Suppressor macrophage (primary cell): ENCODE measurements at regions not wholly inside any gene's neighbourhood (a gene's known extent, or its start where the extent isn't known, plus 50 kb on each side); places are given as distances from the start of the nearest gene placed in this dataset.

ENCODE experiments used
- DNase-seq, 4 experiments: peaks; one replicate each; pipeline ENCODE4 v3.0.0-alpha.2; 2020 to 2022

- DNase-seq: no peak
Observed at GRCh38 chr14:22095860-22096513, 422.4 kb upstream of the OR4E1 start.

- DNase-seq: no peak
Observed at GRCh38 chr14:22089940-22090339, 416.3 kb upstream of the OR4E1 start.

DNA sequence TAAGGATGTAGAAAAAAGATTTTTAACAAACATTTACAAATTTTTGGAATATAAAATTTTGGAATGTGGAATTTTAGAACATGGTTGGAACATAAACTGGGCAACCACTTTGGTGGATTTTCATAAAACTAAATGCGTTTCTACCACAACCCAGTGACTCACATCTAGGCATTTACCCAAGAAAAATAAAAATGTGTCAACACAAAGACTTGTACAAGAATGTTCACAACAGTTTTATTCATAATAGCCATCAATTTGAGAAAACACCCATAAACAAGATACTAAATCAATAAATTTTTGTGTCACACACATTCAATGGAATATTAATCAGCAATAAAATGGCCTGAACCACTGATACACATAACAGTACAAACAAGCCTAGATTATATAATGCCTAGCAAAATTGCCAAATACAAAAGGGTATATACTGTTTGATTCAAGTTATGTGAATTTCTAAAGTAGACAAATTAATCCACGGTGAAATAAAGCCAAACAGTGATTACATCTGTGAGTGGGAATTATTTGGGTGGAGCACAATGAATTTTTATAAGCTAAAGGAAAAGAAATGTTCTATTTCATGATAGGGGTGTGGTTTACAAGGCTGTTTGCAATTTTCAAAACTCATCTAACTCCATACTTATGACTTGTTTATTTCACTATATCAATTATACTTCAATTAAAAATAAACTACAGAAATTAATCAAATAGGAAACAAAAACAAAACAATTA lies 415.2 kb upstream of the OR4E1 start:
- DNase-seq: no peak

GRCh38 chr14:22086131-22086530 lies 412.5 kb upstream of the OR4E1 start:
- no peak for DNase-seq

- DNase-seq: peak; percentile 61 to 81 (median 68)
Observed at GRCh38 chr14:22084393-22085281, 411.0 kb upstream of the OR4E1 start.

- DNase-seq: no peak
Observed at GRCh38 chr14:22081337-22081736, 407.7 kb upstream of the OR4E1 start.

GRCh38 chr14:22079766-22080165 lies 406.1 kb upstream of the OR4E1 start:
- no peak for DNase-seq

DNA sequence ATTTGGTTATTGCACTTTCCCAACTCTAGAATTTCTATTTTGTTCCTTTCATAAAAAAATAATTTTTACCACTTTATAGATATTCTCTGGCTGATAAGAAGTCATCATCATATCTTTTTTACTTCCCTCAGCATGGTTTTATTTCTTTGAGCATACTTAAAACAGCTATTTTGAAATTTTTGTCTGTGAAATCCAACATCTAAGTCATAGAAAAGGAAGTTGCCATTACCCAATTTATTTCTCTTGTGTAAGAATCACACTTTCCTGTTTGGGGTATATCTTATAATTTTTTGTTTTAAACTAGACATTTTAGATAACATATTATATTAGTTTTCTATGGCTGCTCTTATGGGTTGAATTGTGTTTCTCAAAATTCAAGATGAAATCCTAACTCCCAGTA lies 400.2 kb upstream of the OR4E1 start:
- DNase-seq: peak in 2 of 4 experiments; percentile 43 to 58

- DNase-seq: peak in 3 of 4 experiments; percentile 4 to 36 (median 31)
Observed at GRCh38 chr14:22071006-22071405, 397.4 kb upstream of the OR4E1 start.

DNA sequence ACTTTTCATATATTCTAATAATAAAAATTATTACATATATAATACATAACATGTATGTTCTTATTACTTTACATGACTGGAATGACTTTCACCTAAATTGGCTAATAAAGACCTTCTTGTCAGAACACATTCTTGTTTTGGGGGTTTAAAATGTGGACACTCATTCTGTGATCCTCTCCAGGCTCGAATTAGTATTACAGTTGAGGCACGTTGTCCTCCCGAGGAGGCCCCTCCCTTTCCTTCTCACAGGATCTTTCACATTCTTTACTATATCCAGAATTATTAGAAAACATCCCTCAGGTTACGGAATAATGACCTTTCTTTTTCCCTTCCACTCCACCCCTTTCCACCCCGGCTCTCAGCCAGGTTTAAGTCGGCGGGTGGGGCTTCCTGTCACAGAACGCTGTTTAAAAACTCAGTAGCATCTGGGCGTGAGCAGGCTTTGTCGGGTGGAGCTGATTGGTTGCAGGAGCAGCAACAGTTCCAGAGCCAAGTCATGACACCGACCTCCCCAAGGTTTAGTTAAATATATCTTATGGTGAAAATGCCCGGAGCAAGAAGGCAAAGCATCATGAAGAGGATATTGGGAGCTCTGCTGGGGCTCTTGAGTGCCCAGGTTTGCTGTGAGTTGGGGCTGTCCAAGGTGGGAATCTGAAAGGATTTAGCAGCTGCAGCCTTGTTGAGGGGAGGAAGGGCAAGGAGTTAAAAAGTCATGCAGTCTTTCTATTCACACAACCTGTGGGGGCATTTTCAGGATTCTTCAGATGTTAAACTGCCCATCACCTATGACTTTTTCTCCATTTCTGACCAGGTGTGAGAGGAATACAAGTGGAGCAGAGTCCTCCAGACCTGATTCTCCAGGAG lies 396.7 kb upstream of the OR4E1 start:
- DNase-seq: peak in 2 of 4 experiments; percentile 5 to 19

- DNase-seq: no peak
Observed at GRCh38 chr14:22065347-22065746, 391.7 kb upstream of the OR4E1 start.

DNA sequence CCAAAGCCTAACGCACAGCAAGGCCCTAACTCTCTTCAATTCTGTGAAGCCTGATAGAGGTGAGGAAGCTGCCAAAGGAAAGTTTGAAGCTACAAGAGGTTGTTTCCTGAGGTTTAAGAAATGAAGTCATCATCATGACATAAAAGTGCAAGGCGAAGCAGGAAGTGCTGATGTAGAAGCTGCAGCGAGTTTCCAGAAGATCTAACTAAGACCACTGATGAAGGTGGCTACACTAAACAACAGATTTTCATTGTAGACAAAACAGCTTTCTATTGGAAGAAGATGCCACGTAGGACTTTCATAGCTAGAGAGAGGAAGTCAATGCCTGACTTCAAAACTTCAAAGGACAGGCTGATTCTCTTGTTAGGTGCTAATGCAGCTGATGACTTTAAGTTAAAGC lies 385.6 kb upstream of the OR4E1 start:
- DNase-seq: no peak

DNA sequence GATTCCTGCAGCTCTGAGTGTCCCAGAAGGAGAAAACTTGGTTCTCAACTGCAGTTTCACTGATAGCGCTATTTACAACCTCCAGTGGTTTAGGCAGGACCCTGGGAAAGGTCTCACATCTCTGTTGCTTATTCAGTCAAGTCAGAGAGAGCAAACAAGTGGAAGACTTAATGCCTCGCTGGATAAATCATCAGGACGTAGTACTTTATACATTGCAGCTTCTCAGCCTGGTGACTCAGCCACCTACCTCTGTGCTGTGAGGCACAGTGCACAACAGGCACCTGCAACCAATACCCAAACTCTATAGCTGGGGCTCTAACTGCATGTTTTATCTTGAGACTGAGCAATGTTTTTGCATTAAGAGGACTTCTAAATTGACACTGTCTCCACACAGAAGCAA lies 379.2 kb upstream of the OR4E1 start:
- no peak for DNase-seq

GRCh38 chr14:22047115-22047514 lies 373.5 kb upstream of the OR4E1 start:
- peak in 2 of 4 experiments; percentile 7 to 10 for DNase-seq

- no peak for DNase-seq
Observed at GRCh38 chr14:22046063-22046462, 372.4 kb upstream of the OR4E1 start.

GRCh38 chr14:22044193-22044592 lies 370.6 kb upstream of the OR4E1 start:
- no peak for DNase-seq

DNA sequence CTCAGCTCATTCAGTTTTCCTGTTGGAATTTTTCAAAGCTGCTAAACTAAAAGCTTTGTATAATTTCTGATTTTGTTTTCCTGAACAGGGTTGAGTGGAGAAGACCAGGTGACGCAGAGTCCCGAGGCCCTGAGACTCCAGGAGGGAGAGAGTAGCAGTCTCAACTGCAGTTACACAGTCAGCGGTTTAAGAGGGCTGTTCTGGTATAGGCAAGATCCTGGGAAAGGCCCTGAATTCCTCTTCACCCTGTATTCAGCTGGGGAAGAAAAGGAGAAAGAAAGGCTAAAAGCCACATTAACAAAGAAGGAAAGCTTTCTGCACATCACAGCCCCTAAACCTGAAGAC lies 367.1 kb upstream of the OR4E1 start:
- DNase-seq: no peak

DNA sequence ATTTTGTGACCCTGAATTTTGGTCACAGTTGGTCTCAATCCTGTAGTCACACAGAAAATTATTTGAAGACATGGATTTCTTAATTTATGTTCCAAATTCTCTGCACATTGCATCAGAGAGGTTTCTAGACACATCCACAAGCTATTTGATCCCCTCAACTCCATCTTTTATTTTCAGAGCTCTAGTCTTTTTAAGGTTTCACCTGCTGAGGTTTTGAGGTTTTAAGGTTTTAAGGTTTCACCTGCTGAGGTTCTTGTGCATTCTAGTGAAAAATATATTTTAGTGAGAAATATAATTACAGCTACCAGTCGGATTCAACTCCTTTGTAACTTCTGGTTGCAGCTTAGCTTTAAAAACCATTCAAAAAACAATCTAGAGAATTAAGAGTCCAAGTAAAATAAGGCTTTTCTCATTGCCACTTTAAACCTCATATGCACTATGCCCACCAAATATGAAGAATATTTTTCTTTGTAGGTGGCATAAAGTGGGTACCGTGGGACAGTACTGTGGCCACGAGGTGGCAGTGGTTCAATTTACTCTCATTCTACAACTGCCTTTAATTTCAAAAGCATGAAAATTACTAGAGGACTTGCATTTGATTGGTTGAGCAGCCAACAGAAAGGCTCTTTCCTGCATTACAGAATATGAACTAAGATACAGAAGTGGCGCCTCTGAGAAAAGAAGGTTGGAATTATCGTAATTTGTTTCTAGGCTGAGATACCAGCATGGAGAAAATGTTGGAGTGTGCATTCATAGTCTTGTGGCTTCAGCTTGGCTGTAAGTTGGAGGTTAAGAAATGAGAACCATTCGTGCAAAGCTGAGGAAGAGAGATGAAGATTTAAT lies 366.5 kb upstream of the OR4E1 start:
- peak; percentile 10 to 43 (median 28) for DNase-seq

GRCh38 chr14:22036541-22037239 lies 363.1 kb upstream of the OR4E1 start:
- DNase-seq: no peak

DNA sequence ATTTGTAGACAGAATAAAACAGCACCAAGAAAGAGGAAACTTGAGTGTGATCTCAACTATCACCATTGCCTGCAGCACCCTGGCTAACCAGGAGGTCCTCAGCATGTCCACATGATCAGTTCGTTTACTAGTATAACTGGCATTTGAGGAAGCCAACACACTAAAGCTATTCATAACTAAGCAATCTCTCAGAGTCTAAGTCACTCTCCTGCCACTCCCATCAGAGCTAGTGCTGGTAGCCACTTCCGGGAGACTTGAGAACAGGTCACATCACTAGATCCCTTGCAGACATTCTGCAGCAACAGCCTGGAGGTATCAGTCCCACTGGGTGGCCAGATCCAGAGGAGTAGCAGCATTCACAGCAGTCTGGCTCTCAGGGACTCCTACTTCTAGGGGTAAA lies 352.9 kb upstream of the OR4E1 start:
- no peak for DNase-seq

- DNase-seq: no peak
Observed at GRCh38 chr14:22025879-22026278, 352.3 kb upstream of the OR4E1 start.
